HFFc6 (cell line): ENCODE measurements at regions not wholly inside any gene's neighbourhood (a gene's known extent, or its start where the extent isn't known, plus 50 kb on each side); places are given as distances from the start of the nearest gene placed in this dataset.

Source experiments
- DNase-seq: peaks from one replicate; pipeline ENCODE4 v3.0.0-alpha.2; 2018
- H3K27ac Mint-ChIP-seq: 2 replicates; pipeline ENCODE4 v1.8.0; 2020; ENCODE audit warnings: mild to moderate bottlenecking, mixed read lengths
- H3K27me3 Mint-ChIP-seq: 2 replicates; pipeline ENCODE4 v1.8.0; 2021; ENCODE audit warnings: mild to moderate bottlenecking, moderate library complexity, mixed read lengths; ENCODE audit not compliant: insufficient read depth
- H3K36me3 Mint-ChIP-seq: 2 replicates; pipeline ENCODE4 v1.8.0; 2021; ENCODE audit warnings: low read depth, mixed read lengths
- H3K4me1 Mint-ChIP-seq: 2 replicates; pipeline ENCODE4 v1.8.0; 2020; ENCODE audit warnings: low read depth, mixed read lengths
- H3K4me3 Mint-ChIP-seq: 2 replicates; pipeline ENCODE4 v1.8.0; 2020; ENCODE audit warnings: mild to moderate bottlenecking, moderate library complexity, mixed read lengths
- H3K9me3 Mint-ChIP-seq: 2 replicates; pipeline ENCODE4 v1.8.0; 2020; ENCODE audit warnings: mild to moderate bottlenecking, mixed read lengths
- TF ChIP-seq, protein P1 (sequence below): fragments of 200-600 bp; sonication (generic); IDR thresholded peaks from 2 replicates; pipeline ENCODE4 v1.5.0; 2021; ENCODE audit warnings: antibody characterized with exemption, mild to moderate bottlenecking

DNA sequence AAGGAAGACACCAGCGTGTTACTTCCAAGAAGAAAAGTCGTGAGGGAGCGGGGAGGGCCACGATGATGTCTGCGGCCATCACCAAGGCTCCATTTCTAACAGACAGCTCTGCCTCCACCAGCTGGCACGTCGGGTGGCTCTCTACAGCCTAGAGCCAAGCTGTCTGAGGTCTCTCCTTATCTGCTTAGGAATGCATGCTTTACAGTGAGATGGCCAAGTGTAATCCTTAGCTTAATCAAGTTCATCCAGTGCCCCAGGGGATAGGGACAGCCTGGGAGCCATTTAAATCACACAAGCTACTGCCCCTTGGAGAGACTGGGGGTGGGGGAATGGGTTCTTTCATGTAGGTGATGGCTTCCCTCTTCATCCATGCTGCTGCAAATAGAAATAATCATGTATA is 213.8 kb upstream of the CST7 start:
- peaks cover 28% of the 10 kb centered on the region for H3K27me3 Mint-ChIP-seq
- no peak overlapping the region for H3K27ac Mint-ChIP-seq
- no peak overlapping the region for H3K4me3 Mint-ChIP-seq
- peaks cover 9% of the 10 kb centered on the region; the same call in 1 of the 2 replicates for H3K4me1 Mint-ChIP-seq
- no peaks in the 10 kb centered on the region for H3K36me3 Mint-ChIP-seq
- TF ChIP-seq, protein P1, sequence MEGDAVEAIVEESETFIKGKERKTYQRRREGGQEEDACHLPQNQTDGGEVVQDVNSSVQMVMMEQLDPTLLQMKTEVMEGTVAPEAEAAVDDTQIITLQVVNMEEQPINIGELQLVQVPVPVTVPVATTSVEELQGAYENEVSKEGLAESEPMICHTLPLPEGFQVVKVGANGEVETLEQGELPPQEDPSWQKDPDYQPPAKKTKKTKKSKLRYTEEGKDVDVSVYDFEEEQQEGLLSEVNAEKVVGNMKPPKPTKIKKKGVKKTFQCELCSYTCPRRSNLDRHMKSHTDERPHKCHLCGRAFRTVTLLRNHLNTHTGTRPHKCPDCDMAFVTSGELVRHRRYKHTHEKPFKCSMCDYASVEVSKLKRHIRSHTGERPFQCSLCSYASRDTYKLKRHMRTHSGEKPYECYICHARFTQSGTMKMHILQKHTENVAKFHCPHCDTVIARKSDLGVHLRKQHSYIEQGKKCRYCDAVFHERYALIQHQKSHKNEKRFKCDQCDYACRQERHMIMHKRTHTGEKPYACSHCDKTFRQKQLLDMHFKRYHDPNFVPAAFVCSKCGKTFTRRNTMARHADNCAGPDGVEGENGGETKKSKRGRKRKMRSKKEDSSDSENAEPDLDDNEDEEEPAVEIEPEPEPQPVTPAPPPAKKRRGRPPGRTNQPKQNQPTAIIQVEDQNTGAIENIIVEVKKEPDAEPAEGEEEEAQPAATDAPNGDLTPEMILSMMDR, result no peak
- H3K9me3 Mint-ChIP-seq, result no peaks in the 10 kb centered on the region
- DNase-seq, result no peak

DNA sequence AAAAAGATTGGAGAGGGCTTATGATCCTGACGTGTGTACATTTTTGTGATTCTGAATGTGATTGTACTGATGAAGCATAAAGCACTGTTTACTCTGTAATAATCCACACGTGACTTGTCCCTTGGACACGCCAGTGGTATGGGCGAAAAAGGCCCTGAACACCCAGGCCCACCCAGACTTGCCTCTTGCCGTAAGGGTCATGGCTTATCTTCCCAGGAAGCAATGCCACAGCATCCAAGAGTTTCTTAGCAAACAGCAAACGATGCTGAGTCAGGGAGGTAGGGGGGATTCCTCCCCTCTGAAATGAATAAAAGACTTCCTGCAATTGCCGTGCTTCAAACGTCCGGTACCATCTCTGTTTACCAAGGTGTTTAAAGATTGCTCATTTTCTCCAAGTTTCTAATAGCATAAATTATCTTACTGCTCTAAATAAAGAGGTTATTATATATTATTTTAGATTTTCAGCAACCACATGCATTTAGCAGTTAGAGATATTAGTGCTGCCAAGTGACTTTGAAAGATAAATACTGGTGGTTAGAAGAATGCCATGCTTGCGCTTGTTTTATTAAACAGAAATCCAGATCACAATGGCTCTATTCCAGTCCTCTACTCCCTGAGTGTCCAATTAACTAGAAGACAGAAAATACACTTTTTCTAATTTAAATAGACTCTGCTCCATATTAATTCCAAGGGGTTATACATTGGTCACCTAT is 212.8 kb upstream of the CST7 start:
- Mint-ChIP-seq H3K27me3 (peaks cover 24% of the 10 kb centered on the region), H3K4me3 (no peak overlapping the region), H3K27ac (no peak overlapping the region), H3K9me3 (no peaks in the 10 kb centered on the region), H3K4me1 (peaks cover 9% of the 10 kb centered on the region; the same call in 1 of the 2 replicates), H3K36me3 (no peaks in the 10 kb centered on the region)
- no peak for DNase-seq
- TF ChIP-seq, protein P1, result no peak

DNA sequence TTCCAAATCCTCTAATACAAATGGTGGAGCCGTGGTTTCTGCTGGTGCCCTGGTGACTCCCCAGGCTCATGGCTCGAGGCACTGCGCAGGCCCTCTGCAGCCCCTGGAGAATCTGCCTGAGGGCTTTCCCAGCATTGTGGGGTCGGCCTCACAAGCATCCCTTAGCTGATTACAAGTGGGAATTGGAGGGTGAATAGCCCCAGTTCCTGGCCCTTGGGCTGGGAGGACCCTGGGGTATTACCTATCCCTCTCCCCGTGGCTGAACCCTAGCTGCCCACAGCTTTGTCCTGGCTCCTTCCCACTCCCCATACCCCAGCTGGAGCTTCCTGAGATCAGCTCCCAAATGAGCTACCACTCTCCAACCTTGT is 212.2 kb upstream of the CST7 start:
- peaks cover 24% of the 10 kb centered on the region for H3K27me3 Mint-ChIP-seq
- TF ChIP-seq, protein P1, result no peak
- H3K27ac Mint-ChIP-seq, result no peak overlapping the region
- no peak overlapping the region for H3K4me3 Mint-ChIP-seq
- DNase-seq, result no peak
- no peaks in the 10 kb centered on the region for H3K36me3 Mint-ChIP-seq
- peaks cover 9% of the 10 kb centered on the region; the same call in 1 of the 2 replicates for H3K4me1 Mint-ChIP-seq
- H3K9me3 Mint-ChIP-seq, result no peaks in the 10 kb centered on the region

DNA sequence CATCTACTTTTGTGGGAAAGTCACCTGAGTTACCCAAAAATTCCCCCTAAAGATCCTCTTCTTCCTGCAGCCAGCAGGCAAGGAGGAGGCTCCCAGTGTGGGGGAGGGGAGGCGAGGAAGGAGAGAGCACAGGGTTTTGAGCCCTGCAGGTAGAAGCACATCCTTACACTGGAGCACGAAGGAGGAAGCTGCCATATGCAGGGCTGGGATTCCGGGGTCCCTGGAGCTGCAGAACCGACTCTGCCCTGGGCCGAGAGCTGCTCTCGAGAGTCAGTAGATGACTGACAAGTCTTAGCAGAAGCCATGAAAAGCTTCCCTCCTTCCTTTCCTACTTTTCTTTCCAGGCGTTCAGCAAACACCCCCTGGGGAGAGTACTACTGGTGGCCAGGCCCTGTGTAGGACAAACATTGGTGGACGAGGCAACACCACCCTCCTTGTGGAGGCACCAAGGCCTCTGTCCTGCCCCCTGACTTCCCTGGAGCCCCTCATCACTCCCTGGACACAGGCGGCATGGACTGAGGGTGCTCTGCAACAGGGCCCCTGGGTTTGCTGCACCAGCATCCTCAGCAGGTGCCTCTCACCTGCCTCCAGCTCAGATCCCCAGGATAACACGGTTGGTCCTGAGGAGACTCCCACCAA is 211.7 kb upstream of the CST7 start:
- TF ChIP-seq, protein P1, result no peak
- DNase-seq, result no peak
- H3K4me3 Mint-ChIP-seq, result no peak overlapping the region
- no peaks in the 10 kb centered on the region for H3K9me3 Mint-ChIP-seq
- H3K27me3 Mint-ChIP-seq, result peaks cover 21% of the 10 kb centered on the region
- no peaks in the 10 kb centered on the region for H3K36me3 Mint-ChIP-seq
- peaks cover 9% of the 10 kb centered on the region; the same call in 1 of the 2 replicates for H3K4me1 Mint-ChIP-seq
- no peak overlapping the region for H3K27ac Mint-ChIP-seq

DNA sequence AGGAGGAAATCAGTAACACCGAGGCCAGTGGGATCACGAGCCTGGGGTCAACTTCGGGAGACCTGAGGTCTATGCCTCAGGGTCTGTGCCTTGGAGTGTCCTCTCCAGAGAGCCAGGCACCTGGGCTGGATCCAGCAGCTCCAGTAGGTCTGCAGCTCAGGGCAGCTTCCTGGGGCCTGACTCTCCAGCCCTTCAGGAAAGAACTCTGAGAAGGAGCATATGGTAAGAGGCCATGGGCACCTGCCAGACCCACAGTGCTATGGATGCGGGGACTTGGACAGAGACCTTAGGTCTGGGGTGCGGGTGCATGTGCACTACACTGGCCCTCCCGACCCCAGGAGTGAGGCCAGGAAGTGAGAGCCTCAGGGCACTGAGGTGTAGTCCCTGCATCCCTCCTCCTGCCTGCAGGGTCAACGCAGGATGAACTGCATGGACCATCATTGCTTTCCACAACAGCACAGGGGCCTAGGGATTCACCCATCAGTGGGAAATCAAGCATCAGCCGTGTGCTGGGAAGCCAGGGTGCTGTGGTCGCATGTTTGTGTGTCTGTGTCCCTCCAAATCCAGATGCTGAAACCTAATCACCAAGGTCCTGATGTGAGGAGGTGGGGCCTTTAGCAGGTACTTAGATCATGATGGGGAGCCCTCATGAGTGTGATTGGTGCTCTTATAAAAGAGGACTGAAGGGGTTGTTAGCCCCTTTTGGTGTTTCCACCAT is 210.9 kb upstream of the CST7 start:
- H3K9me3 Mint-ChIP-seq, result no peaks in the 10 kb centered on the region
- peaks cover 9% of the 10 kb centered on the region; the same call in 1 of the 2 replicates for H3K4me1 Mint-ChIP-seq
- H3K27me3 Mint-ChIP-seq, result peaks cover 18% of the 10 kb centered on the region
- TF ChIP-seq, protein P1, result no peak
- no peak for DNase-seq
- H3K27ac Mint-ChIP-seq, result no peak overlapping the region
- H3K36me3 Mint-ChIP-seq, result no peaks in the 10 kb centered on the region
- no peak overlapping the region for H3K4me3 Mint-ChIP-seq
